WTC11 (cell line): ENCODE measurements at regions not wholly inside any gene's neighbourhood (a gene's known extent, or its start where the extent isn't known, plus 50 kb on each side); places are given as distances from the start of the nearest gene placed in this dataset.

ENCODE experiments used
- ATAC-seq: fragments of 200-7000 bp; cut with Tn5 transposase; 2 replicates; pipeline ENCODE4 v1.10.0; 2021; ENCODE audit warnings: mild to moderate bottlenecking, moderate library complexity
- CTCF ChIA-PET: fragments of 300-600 bp; sonication (Branson Sonifier 250); formaldehyde crosslinking; loops from one replicate; lab custom pipeline; 2021; ENCODE audit warnings: antibody characterized with exemption; lab: Charles Lee
- POLR2A ChIA-PET: fragments of 350-600 bp; sonication (Branson Sonifier 250); formaldehyde crosslinking; loops from one replicate; lab custom pipeline; 2021; ENCODE audit warnings: antibody characterized with exemption; lab: Charles Lee
- DNase-seq: peaks from one replicate; pipeline ENCODE4 v3.0.0; 2021; ENCODE audit warnings: low spot score
- H3K27ac Mint-ChIP-seq: 2 replicates; pipeline ENCODE4 v1.8.0; 2021; ENCODE audit warnings: mixed read lengths
- H3K27me3 Mint-ChIP-seq: 2 replicates; pipeline ENCODE4 v1.8.0; 2021; ENCODE audit warnings: low read depth, mild to moderate bottlenecking, moderate library complexity, mixed read lengths
- H3K36me3 Mint-ChIP-seq: 2 replicates; pipeline ENCODE4 v1.8.0; 2021; ENCODE audit warnings: mixed read lengths
- H3K4me1 Mint-ChIP-seq: 2 replicates; pipeline ENCODE4 v1.8.0; 2022; ENCODE audit warnings: mixed read lengths
- H3K4me3 Mint-ChIP-seq: 2 replicates; pipeline ENCODE4 v1.8.0; 2021; ENCODE audit warnings: mild to moderate bottlenecking, moderate library complexity, mixed read lengths
- H3K9me3 Mint-ChIP-seq: 2 replicates; pipeline ENCODE4 v1.8.0; 2021; ENCODE audit warnings: mixed read lengths
- ATF1 ChIP-seq: sonication (generic); formaldehyde crosslinking; IDR thresholded peaks from 2 replicates; pipeline ENCODE4 v1.8.1; 2023; ENCODE audit warnings: mild to moderate bottlenecking, moderate library complexity, missing genetic modification reagents
- EMX1 ChIP-seq: fragments of 250-450 bp; sonication (Bioruptor Pico); IDR thresholded peaks from 2 replicates; pipeline ENCODE4 v1.8.0; 2021; ENCODE audit warnings: mild to moderate bottlenecking
- KAT7 ChIP-seq: sonication (generic); formaldehyde crosslinking; IDR thresholded peaks from 2 replicates; pipeline ENCODE4 v1.8.1; 2023; ENCODE audit warnings: missing genetic modification reagents, mild to moderate bottlenecking, borderline replicate concordance
- MXD4 ChIP-seq: fragments of 250-450 bp; sonication (Bioruptor Pico); IDR thresholded peaks from 2 replicates; pipeline ENCODE4 v1.8.0; 2021; ENCODE audit warnings: mild to moderate bottlenecking, moderate library complexity, borderline replicate concordance
- NFATC4 ChIP-seq: fragments of 250-450 bp; sonication (Bioruptor Pico); IDR thresholded peaks from 2 replicates; pipeline ENCODE4 v1.9.0; 2021; ENCODE audit warnings: mild to moderate bottlenecking
- RELA ChIP-seq: sonication (generic); formaldehyde crosslinking; IDR thresholded peaks from 2 replicates; pipeline ENCODE4 v1.8.1; 2022; ENCODE audit warnings: missing genetic modification reagents, mild to moderate bottlenecking, borderline replicate concordance
- SMAD4 ChIP-seq: sonication (generic); formaldehyde crosslinking; IDR thresholded peaks from 2 replicates; pipeline ENCODE4 v1.8.0; 2022; ENCODE audit warnings: mild to moderate bottlenecking, missing genetic modification reagents
- TF ChIP-seq, protein P1 (sequence below): fragments of 250-450 bp; sonication (Bioruptor Pico); IDR thresholded peaks from 2 replicates; pipeline ENCODE4 v1.8.0; 2021; ENCODE audit warnings: mild to moderate bottlenecking
- TF ChIP-seq, protein P2 (sequence below): sonication (generic); formaldehyde crosslinking; IDR thresholded peaks from 2 replicates; pipeline ENCODE4 v1.8.1; 2023; ENCODE audit warnings: mild to moderate bottlenecking, missing genetic modification reagents, moderate library complexity
- TF ChIP-seq, protein P3 (sequence below): sonication (generic); formaldehyde crosslinking; IDR thresholded peaks from 2 replicates; pipeline ENCODE4 v1.8.0; 2022; ENCODE audit warnings: mild to moderate bottlenecking, missing genetic modification reagents
- TF ChIP-seq, protein P4 (sequence below): sonication (generic); formaldehyde crosslinking; IDR thresholded peaks from 2 replicates; pipeline ENCODE4 v1.8.1; 2023; ENCODE audit warnings: mild to moderate bottlenecking, missing genetic modification reagents, borderline replicate concordance
- TF ChIP-seq, protein P5 (sequence below): sonication (generic); formaldehyde crosslinking; IDR thresholded peaks from 2 replicates; pipeline ENCODE4 v1.8.1; 2022; ENCODE audit warnings: low read depth, mild to moderate bottlenecking, moderate library complexity, missing genetic modification reagents, borderline replicate concordance
- TF ChIP-seq, protein P6 (sequence below): sonication (generic); formaldehyde crosslinking; IDR thresholded peaks from 2 replicates; pipeline ENCODE4 v1.8.0; 2023; ENCODE audit warnings: missing genetic modification reagents

DNA sequence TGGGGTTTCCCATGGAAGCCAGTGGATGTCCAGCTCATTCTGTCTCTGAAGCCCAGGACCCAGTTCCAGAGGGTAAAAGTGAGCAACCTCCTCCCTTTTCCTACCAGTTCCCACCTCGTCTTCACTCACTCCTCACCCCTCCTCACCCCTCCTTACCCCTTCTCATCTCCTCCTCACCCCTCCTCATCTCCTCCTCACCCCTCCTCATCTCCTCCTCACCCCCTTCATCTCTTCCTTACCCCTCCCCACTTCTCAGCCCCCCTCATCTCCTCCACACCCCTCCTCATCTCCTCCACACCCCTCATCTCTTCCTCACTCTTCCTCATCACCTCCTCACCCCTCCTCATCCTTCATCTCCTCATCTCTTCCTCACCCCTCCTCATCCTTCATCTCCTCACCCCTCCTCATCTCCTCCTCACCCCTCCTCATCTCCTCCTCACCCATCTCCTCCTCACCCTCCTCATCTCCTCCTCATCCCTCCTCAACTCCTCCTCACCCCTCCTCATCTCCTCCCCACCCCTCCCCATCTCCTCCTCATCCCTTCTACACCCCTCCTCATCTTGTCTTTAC, 246.1 kb downstream of the MYLK4 start:
- H3K4me1 Mint-ChIP-seq: peaks cover 14% of the 10 kb centered on the region
- no peak overlapping the region for H3K4me3 Mint-ChIP-seq
- H3K36me3 Mint-ChIP-seq: no peaks in the 10 kb centered on the region
- DNase-seq (no peak), ATAC-seq (no peak)
- no peak overlapping the region for H3K27ac Mint-ChIP-seq
- CTCF ChIA-PET: no interaction called here
- H3K27me3 Mint-ChIP-seq: no peaks in the 10 kb centered on the region
- H3K9me3 Mint-ChIP-seq: peaks cover 14% of the 10 kb centered on the region
- TF ChIP-seq, protein P1, sequence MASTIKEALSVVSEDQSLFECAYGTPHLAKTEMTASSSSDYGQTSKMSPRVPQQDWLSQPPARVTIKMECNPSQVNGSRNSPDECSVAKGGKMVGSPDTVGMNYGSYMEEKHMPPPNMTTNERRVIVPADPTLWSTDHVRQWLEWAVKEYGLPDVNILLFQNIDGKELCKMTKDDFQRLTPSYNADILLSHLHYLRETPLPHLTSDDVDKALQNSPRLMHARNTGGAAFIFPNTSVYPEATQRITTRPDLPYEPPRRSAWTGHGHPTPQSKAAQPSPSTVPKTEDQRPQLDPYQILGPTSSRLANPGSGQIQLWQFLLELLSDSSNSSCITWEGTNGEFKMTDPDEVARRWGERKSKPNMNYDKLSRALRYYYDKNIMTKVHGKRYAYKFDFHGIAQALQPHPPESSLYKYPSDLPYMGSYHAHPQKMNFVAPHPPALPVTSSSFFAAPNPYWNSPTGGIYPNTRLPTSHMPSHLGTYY: no peak
- TF ChIP-seq KAT7 (CRISPR knock-in tag) (no peak), SMAD4 (CRISPR knock-in tag) (no peak), NFATC4 (CRISPR knock-in tag) (no peak)
- TF ChIP-seq, protein P2, sequence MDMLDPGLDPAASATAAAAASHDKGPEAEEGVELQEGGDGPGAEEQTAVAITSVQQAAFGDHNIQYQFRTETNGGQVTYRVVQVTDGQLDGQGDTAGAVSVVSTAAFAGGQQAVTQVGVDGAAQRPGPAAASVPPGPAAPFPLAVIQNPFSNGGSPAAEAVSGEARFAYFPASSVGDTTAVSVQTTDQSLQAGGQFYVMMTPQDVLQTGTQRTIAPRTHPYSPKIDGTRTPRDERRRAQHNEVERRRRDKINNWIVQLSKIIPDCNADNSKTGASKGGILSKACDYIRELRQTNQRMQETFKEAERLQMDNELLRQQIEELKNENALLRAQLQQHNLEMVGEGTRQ (CRISPR knock-in tag): no peak
- TF ChIP-seq, protein P3, sequence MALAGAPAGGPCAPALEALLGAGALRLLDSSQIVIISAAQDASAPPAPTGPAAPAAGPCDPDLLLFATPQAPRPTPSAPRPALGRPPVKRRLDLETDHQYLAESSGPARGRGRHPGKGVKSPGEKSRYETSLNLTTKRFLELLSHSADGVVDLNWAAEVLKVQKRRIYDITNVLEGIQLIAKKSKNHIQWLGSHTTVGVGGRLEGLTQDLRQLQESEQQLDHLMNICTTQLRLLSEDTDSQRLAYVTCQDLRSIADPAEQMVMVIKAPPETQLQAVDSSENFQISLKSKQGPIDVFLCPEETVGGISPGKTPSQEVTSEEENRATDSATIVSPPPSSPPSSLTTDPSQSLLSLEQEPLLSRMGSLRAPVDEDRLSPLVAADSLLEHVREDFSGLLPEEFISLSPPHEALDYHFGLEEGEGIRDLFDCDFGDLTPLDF (CRISPR knock-in tag): no peak
- POLR2A ChIA-PET: no interaction called here

DNA sequence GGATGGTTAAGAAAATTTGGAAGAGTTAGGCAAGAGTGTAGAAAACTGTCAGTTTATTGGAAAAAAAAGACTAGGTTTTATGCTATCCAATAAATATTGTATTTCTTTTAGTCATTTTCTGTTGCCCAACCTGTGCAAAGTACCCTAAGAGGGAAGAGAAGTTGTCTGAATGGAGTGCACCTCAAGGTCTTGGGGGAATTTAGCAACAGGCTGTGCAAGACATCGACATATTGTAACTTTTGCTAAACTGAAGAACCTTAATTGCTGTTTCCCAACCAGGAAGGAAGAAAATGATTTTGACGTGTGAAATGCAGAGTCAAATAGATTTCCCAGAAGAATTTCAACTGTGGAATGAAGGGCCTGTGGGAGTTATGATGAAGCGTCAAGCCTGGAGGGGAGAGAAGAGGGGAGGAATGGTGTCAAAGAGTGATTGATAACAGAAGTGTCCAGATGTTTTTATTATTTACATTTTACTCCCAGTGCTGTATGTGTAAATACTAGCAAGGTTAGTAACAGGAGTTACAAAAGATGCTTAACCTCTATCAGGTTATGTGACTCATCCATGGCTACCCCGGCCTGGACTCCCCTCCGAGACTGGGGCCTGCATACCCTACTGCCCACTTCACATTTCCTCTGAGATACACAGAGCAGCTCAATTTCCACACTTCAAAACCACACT, 246.8 kb downstream of the MYLK4 start:
- TF ChIP-seq EMX1 (CRISPR knock-in tag) (no peak), MXD4 (CRISPR knock-in tag) (no peak), ATF1 (CRISPR knock-in tag) (no peak), RELA (CRISPR knock-in tag) (no peak)
- TF ChIP-seq, protein P4, sequence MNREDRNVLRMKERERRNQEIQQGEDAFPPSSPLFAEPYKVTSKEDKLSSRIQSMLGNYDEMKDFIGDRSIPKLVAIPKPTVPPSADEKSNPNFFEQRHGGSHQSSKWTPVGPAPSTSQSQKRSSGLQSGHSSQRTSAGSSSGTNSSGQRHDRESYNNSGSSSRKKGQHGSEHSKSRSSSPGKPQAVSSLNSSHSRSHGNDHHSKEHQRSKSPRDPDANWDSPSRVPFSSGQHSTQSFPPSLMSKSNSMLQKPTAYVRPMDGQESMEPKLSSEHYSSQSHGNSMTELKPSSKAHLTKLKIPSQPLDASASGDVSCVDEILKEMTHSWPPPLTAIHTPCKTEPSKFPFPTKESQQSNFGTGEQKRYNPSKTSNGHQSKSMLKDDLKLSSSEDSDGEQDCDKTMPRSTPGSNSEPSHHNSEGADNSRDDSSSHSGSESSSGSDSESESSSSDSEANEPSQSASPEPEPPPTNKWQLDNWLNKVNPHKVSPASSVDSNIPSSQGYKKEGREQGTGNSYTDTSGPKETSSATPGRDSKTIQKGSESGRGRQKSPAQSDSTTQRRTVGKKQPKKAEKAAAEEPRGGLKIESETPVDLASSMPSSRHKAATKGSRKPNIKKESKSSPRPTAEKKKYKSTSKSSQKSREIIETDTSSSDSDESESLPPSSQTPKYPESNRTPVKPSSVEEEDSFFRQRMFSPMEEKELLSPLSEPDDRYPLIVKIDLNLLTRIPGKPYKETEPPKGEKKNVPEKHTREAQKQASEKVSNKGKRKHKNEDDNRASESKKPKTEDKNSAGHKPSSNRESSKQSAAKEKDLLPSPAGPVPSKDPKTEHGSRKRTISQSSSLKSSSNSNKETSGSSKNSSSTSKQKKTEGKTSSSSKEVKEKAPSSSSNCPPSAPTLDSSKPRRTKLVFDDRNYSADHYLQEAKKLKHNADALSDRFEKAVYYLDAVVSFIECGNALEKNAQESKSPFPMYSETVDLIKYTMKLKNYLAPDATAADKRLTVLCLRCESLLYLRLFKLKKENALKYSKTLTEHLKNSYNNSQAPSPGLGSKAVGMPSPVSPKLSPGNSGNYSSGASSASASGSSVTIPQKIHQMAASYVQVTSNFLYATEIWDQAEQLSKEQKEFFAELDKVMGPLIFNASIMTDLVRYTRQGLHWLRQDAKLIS (CRISPR knock-in tag): no peak
- TF ChIP-seq, protein P5, sequence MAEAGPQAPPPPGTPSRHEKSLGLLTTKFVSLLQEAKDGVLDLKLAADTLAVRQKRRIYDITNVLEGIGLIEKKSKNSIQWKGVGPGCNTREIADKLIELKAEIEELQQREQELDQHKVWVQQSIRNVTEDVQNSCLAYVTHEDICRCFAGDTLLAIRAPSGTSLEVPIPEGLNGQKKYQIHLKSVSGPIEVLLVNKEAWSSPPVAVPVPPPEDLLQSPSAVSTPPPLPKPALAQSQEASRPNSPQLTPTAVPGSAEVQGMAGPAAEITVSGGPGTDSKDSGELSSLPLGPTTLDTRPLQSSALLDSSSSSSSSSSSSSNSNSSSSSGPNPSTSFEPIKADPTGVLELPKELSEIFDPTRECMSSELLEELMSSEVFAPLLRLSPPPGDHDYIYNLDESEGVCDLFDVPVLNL (CRISPR knock-in tag): no peak
- TF ChIP-seq, protein P6, sequence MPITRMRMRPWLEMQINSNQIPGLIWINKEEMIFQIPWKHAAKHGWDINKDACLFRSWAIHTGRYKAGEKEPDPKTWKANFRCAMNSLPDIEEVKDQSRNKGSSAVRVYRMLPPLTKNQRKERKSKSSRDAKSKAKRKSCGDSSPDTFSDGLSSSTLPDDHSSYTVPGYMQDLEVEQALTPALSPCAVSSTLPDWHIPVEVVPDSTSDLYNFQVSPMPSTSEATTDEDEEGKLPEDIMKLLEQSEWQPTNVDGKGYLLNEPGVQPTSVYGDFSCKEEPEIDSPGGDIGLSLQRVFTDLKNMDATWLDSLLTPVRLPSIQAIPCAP (CRISPR knock-in tag): no peak
- H3K27me3 Mint-ChIP-seq: no peaks in the 10 kb centered on the region
- H3K27ac Mint-ChIP-seq: no peak overlapping the region
- ATAC-seq (no peak), DNase-seq (no peak)
- H3K4me1 Mint-ChIP-seq: peaks cover 14% of the 10 kb centered on the region
- no peak overlapping the region for H3K4me3 Mint-ChIP-seq
- peaks cover 14% of the 10 kb centered on the region for H3K9me3 Mint-ChIP-seq
- no peaks in the 10 kb centered on the region for H3K36me3 Mint-ChIP-seq
- ChIA-PET POLR2A (no interaction called here), CTCF (no interaction called here)
